NT2/D1 (cell line): ENCODE measurements at regions not wholly inside any gene's neighbourhood (a gene's known extent, or its start where the extent isn't known, plus 50 kb on each side); places are given as distances from the start of the nearest gene placed in this dataset.

Experiments used
- SUZ12 ChIP-seq: IDR thresholded peaks from 2 replicates; pipeline ENCODE4 v1.6.1; 2011; ENCODE audit not compliant: insufficient read length, insufficient read depth; ENCODE audit errors: extremely low read depth
- ZNF274 ChIP-seq: IDR thresholded peaks from 2 replicates; pipeline ENCODE4 v1.6.1; 2011; ENCODE audit warnings: mild to moderate bottlenecking, low read depth, low read length

DNA sequence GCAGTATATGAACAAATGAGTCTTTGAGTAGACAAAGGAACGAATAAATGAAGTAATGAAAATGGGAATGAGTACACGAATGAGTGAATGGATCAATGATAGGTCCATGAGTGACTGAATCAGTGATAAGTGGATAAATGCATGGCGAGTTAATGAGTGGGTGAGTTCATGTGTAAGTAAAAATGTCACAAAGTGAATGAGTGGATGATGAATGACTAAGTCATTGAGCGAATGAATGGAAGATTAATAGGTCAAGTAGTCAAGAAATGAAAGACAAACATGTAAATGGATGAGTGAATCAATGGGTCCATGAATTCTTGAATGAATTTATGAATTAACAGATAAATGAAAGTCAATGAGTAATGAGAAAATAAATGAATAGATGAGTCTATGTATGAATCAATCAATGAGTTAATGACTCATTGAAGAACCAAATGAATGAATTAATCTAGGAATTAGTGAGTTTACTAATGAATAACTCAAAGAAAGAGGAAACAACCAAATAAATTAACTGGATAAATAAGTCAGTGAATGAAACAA is 97.3 kb upstream of the RTL1 start:
- no peak for TF ChIP-seq SUZ12
- no peak for TF ChIP-seq ZNF274
